K562 (cell line): ENCODE measurements at regions not wholly inside any gene's neighbourhood (a gene's known extent, or its start where the extent isn't known, plus 50 kb on each side); places are given as distances from the start of the nearest gene placed in this dataset.

Experiments
- CCAR2 ChIP-seq: fragments of 200-400 bp; formaldehyde crosslinking; IDR thresholded peaks from 2 replicates; pipeline ENCODE4 v1.6.1; 2017; ENCODE audit warnings: mild to moderate bottlenecking, low read depth, low read length
- FOXA3 ChIP-seq, 2 experiments: fragments of 450-650 bp in 1 of 2; sonication (generic) in 1 of 2; formaldehyde crosslinking; IDR thresholded peaks in 1 of 2; conservative IDR thresholded peaks in 1 of 2; 2 replicates each; pipeline versions ENCODE4 v1.4.0 to v1.8.0; 2020 to 2022; ENCODE audit warnings: mild to moderate bottlenecking in 2 of 2, missing genetic modification reagents in 1 of 2
- NR2C1 ChIP-seq, 2 experiments: fragments of 450-650 bp; IDR thresholded peaks; 2 replicates each; pipeline ENCODE4 v1.6.1; 2017; ENCODE audit warnings: mild to moderate bottlenecking in 2 of 2, antibody characterized with exemption in 1 of 2, inconsistent platforms in 1 of 2, missing compliant biosample characterization in 1 of 2, missing genetic modification characterization in 1 of 2
- TAF7 ChIP-seq: fragments of 450-650 bp; IDR thresholded peaks from 2 replicates; pipeline ENCODE4 v1.6.1; 2016; ENCODE audit warnings: missing genetic modification characterization, missing compliant biosample characterization
- VEZF1 ChIP-seq: fragments of 200-800 bp; sonication (Bioruptor generic); IDR thresholded peaks from 2 replicates; pipeline ENCODE4 v1.6.1; 2017; ENCODE audit warnings: missing genetic modification characterization, missing compliant biosample characterization
- ZNF592 ChIP-seq: fragments of 450-650 bp; IDR thresholded peaks from 2 replicates; pipeline ENCODE4 v1.6.1; 2017; ENCODE audit warnings: antibody characterized with exemption, mild to moderate bottlenecking
- TF ChIP-seq, protein P1 (sequence below): fragments of 250-450 bp; sonication (Bioruptor Pico); IDR thresholded peaks from 2 replicates; pipeline ENCODE4 v1.4.0; 2020; ENCODE audit warnings: borderline replicate concordance
- TF ChIP-seq, protein P2 (sequence below), 2 experiments: fragments of 250-450 bp in 1 of 2; fragments of 450-650 bp in 1 of 2; sonication (Bioruptor Pico) in 1 of 2; IDR thresholded peaks; 2 replicates each; pipeline versions ENCODE4 v1.6.1 to v1.8.0; 2016 to 2021; ENCODE audit warnings: mild to moderate bottlenecking in 2 of 2, moderate library complexity in 2 of 2, missing compliant biosample characterization in 1 of 2, missing genetic modification characterization in 1 of 2
- TF ChIP-seq, protein P3 (sequence below), 3 experiments: IDR thresholded peaks in 2 of 3; conservative IDR thresholded peaks in 1 of 3; 2 replicates each; pipeline ENCODE4 v1.5.1; 2011 to 2012; ENCODE audit warnings: low read length in 3 of 3, mild to moderate bottlenecking in 3 of 3, control low read depth in 2 of 3, improper control_type of control experiment in 1 of 3, inconsistent platforms in 1 of 3, low read depth in 1 of 3, mixed read lengths in 1 of 3, moderate library complexity in 1 of 3; ENCODE audit not compliant: insufficient read depth in 2 of 3

- no peak for TF ChIP-seq ZNF592
- no peak for TF ChIP-seq NR2C1 (IDR thresholded peaks at IDR 0.05)
- no peak for TF ChIP-seq NR2C1 (tag; IDR thresholded peaks at IDR 0.05)
- no peak for TF ChIP-seq VEZF1 (CRISPR knock-in tag)
- no peak for TF ChIP-seq TAF7 (tag)
- TF ChIP-seq, protein P1, sequence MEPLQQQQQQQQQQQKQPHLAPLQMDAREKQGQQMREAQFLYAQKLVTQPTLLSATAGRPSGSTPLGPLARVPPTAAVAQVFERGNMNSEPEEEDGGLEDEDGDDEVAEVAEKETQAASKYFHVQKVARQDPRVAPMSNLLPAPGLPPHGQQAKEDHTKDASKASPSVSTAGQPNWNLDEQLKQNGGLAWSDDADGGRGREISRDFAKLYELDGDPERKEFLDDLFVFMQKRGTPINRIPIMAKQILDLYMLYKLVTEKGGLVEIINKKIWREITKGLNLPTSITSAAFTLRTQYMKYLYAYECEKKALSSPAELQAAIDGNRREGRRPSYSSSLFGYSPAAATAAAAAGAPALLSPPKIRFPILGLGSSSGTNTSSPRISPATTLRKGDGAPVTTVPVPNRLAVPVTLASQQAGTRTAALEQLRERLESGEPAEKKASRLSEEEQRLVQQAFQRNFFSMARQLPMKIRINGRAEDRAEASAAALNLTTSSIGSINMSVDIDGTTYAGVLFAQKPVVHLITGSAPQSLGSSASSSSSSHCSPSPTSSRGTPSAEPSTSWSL (CRISPR knock-in tag) = no peak
- TF ChIP-seq CCAR2 = no peak
- TF ChIP-seq, protein P2, sequence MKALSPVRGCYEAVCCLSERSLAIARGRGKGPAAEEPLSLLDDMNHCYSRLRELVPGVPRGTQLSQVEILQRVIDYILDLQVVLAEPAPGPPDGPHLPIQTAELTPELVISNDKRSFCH (CRISPR knock-in tag; IDR thresholded peaks at IDR 0.05) = no peak
- TF ChIP-seq, protein P2 (tag; IDR thresholded peaks at IDR 0.05) = no peak
- TF ChIP-seq, protein P3, sequence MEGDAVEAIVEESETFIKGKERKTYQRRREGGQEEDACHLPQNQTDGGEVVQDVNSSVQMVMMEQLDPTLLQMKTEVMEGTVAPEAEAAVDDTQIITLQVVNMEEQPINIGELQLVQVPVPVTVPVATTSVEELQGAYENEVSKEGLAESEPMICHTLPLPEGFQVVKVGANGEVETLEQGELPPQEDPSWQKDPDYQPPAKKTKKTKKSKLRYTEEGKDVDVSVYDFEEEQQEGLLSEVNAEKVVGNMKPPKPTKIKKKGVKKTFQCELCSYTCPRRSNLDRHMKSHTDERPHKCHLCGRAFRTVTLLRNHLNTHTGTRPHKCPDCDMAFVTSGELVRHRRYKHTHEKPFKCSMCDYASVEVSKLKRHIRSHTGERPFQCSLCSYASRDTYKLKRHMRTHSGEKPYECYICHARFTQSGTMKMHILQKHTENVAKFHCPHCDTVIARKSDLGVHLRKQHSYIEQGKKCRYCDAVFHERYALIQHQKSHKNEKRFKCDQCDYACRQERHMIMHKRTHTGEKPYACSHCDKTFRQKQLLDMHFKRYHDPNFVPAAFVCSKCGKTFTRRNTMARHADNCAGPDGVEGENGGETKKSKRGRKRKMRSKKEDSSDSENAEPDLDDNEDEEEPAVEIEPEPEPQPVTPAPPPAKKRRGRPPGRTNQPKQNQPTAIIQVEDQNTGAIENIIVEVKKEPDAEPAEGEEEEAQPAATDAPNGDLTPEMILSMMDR (IDR thresholded peaks at IDR 0.05 in 2 of 3, conservative IDR thresholded peaks at IDR 0.05 in 1 of 3; ENCODE audit: insufficient read depth in 2 of 3, low read depth in 1 of 3, low read length in 3 of 3) = no peak
- TF ChIP-seq FOXA3 (CRISPR knock-in tag; conservative IDR thresholded peaks at IDR 0.05 in 1 of 2, IDR thresholded peaks at IDR 0.05 in 1 of 2) = no peak
- TF ChIP-seq, all 486 proteins: peak for 0
Measured at GRCh38 chr3:147921051-147921450, 511.9 kb downstream of the ZIC1 start (continued).
